Loucy (cell line): ENCODE measurements at regions not wholly inside any gene's neighbourhood (a gene's known extent, or its start where the extent isn't known, plus 50 kb on each side); places are given as distances from the start of the nearest gene placed in this dataset.

Experiments used
- CTCF ChIP-seq: fragments of 200-600 bp; sonication (generic); conservative IDR thresholded peaks from 2 replicates; pipeline ENCODE4 v1.5.1; 2014; ENCODE audit warnings: mild to moderate bottlenecking, antibody characterized with exemption, low read length
- EZH2phosphoT487 ChIP-seq: fragments of 200-600 bp; IDR thresholded peaks from 2 replicates; pipeline ENCODE4 v1.6.1; 2018; ENCODE audit warnings: antibody characterized with exemption, mild to moderate bottlenecking, moderate library complexity, borderline replicate concordance

DNA sequence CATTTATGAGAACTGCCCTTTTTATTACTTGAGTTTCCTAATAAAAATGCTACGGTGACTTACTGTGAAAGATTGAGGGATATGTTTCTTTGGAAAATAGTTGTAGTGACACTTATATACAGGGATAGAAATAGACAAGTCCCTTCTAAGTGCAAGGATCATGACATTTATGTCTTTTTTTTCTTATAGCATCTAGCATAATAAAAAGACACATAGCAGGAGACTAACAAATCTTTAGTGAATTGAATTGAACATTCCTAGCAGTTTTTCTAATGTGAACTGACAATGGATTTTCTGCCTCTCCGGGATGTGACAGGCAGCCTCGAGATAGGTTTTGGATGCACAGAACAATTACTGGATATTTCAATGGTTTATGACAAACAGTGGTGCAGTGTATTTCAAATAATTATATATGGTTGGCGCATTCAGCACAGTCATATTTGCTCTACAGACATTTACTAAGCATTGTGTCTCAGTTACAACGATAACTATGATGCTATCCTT, 562.8 kb downstream of the ADCYAP1 start:
- no peak for TF ChIP-seq CTCF
- TF ChIP-seq EZH2phosphoT487: no peak
